GM19455 (cell line): ENCODE measurements at regions not wholly inside any gene's neighbourhood (a gene's known extent, or its start where the extent isn't known, plus 50 kb on each side); places are given as distances from the start of the nearest gene placed in this dataset.

Experiments used
- ATAC-seq: cut with Tn5 transposase; IDR thresholded peaks from one replicate; pipeline ENCODE4 v1.9.1; 2021; ENCODE audit not compliant: unreplicated experiment

- ATAC-seq: no peak
These were observed 210.0 kb upstream of the KITLG start for GRCh38 chr12:88790231-88790630.

DNA sequence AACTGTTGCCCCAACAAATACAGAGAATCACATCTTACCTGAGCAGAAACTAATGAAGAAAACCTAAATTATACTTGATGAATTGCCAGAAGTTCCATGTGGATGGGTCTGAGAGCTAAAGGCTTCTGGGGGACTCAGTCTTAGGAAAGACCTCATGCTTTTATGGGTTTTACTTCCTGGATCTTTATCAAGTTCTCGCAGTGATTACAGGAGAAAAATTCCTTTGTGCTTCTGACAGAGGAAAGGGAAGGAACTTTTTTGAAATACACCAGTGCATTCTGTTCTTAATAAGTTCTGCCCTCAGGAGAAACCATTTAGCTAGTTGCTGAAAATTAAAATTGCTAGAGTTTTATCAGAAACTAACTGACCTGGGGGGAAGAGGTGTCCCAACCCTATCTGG lies 203.9 kb upstream of the KITLG start:
- ATAC-seq: no peak

DNA sequence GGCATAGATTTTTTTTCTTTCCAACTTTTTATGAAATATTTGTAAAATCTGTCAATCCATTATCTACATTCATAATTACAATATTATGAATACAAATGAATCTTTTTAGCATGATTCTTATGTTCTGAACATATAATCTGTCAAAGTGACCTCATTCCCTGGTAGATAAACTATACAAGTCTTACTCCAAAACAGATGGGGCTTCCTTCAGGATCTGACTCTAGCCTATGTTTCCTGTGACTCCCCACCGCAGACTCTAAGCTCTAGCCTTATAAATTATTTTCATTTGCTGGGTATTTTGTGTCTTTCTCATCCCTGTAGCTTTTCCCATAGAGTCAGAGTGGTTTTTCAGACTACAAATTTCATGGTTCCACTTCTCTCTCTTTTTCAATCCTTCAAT lies 202.1 kb upstream of the KITLG start:
- ATAC-seq: no peak

- no peak for ATAC-seq
These were observed 201.6 kb upstream of the KITLG start for GRCh38 chr12:88781909-88782308.

GRCh38 chr12:88778064-88778463 lies 197.8 kb upstream of the KITLG start:
- no peak for ATAC-seq

- ATAC-seq: no peak
These were observed 195.5 kb upstream of the KITLG start for GRCh38 chr12:88775742-88776151.

GRCh38 chr12:88767699-88768098 lies 187.4 kb upstream of the KITLG start:
- ATAC-seq: no peak

- ATAC-seq: no peak
These were observed 184.7 kb upstream of the KITLG start for GRCh38 chr12:88764781-88765480.

- ATAC-seq: no peak
These were observed 183.3 kb upstream of the KITLG start for GRCh38 chr12:88763536-88764100.

DNA sequence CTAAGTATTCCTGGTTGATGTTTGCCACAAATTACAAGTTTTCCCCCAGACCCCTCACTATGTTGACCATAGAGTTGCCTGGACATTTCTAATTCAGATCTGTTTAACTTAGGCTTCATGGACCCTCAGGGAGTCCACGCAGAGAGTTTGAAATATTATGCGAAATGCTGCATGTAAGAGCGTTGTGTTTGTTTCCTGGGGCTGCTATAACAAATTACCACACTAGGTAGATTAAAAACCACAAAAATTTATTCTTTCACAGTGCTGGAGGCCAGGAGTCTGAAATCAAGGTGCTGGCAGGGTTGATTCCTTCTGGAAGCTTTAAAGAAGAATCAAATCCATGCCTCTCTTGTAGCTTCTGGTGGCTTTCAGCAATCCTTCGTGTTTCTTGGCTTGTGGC lies 177.9 kb upstream of the KITLG start:
- no peak for ATAC-seq

DNA sequence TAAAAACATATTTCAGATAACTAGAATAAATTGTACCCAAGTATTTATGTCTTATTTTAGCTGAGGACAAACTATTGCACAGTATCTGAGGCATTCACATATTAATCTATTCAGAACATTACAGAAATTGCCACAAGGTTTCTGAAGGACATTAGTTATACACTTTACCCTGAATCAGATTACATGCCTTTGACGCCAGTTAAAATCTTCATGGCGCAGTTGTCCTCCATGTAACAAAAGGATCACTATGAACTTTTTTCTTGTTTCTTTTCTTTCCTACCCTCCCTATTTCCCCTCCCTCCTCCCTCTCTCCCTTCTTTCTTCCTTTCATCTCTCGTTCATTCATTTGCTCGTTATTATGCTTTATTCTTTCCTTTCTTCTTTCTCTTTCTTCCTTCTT lies 176.6 kb upstream of the KITLG start:
- no peak for ATAC-seq

- no peak for ATAC-seq
These were observed 175.9 kb upstream of the KITLG start for GRCh38 chr12:88756153-88756552.

- ATAC-seq: no peak
These were observed 173.4 kb upstream of the KITLG start for GRCh38 chr12:88753707-88754106.

DNA sequence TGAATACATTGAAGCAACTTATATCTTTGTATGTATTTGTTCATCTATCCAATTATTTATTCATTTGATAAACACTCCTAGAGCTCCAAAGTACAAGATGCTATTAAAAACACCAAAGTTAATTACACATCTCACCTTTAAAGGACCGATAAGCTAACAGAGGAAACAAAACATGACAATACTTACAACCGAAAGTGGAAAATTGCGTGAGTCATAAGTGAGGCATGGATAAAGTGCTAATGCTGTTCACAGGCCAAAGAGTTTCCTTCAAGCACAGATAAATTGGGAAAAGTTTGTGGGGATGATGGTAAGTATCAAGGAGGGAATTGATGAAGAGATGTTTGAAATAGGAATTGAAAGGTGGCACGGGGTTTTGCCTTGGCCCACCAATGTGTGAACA lies 172.8 kb upstream of the KITLG start:
- no peak for ATAC-seq

DNA sequence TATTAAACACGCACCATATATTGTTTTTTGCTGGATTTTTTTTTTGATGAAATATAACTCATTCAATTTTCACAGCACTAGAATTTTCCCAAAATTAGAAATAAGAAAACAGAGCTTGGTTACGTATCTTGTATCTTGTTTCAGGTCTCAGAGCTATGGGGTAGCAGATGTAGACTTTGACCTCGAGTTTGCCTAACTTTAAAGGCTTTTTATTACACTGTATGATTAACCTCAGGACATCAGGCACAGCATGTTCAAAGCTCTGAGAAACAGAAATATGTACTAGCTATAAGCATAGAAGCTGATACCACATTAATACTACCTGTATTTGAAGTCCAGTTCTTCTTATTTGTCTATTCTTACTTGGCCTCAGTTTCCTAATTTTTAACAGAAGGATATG lies 171.9 kb upstream of the KITLG start:
- no peak for ATAC-seq

GRCh38 chr12:88750867-88751543 lies 170.7 kb upstream of the KITLG start:
- ATAC-seq: no peak

GRCh38 chr12:88746386-88746785 lies 166.1 kb upstream of the KITLG start:
- ATAC-seq: no peak

DNA sequence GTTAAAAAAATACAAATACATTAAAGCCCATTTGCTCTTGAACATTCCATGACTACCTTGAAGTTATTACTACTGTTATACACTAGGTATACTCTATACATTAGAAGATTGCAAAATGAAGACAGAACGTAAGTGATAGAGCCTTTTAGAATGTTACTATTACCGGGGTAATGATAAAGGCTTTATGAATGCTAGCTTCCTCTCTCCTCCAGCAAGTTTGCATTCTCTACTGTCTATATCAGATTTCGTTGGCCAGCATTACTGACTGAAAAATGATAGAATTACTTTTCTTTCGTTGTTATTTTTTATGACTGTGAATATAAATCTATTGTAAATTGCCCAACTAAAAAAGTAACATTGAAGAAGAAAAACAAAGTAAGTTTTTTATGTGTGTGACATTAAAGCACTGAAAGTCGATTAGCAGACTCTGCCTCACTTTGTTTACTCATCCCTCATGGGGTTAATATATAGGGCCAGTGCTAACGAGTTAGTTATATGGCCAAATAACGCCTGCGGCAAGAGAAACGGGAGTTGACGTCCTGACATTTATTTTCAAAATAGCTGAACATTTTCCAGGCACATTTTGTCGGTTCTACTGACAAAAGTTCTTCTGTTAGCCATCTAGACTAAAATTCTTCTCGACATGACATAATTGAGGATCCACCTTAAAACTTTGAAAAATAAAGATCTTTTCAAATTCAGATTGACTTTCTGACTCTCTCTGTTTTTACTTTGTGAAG lies 163.8 kb upstream of the KITLG start:
- no peak for ATAC-seq

DNA sequence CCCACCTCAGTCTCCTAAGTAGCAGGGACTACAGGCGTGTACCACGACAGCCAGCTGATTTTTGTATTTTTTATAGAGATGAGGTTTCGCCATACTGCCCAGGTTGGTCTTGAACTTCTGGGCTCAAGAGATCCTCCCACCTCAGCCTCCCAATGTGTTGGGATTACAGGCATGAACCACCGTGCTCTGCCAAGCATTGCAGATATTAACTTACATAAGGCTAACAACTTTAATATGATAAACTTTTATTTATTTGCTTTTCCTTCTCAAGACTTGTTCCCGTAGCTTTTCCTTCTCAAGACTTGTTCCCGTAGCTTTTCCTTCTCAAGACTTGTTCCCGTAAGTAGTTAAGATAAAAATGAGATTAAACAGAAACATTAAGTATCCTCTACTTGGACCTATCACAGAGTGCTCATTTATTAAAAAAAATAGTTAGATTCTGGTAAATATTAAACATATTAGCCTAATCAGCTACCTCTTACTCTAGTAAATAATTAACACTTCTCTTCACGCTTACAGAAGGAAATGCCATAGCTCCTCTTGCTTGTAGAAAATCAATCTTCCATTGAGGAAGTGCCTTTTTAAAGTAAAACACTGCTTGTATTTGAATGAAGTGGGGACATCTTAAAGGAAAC lies 157.7 kb upstream of the KITLG start:
- no peak for ATAC-seq

GRCh38 chr12:88736031-88736430 lies 155.8 kb upstream of the KITLG start:
- no peak for ATAC-seq

- ATAC-seq: no peak
These were observed 152.7 kb upstream of the KITLG start for GRCh38 chr12:88733008-88733407.
